ENCODE measurements at regions not wholly inside any gene's neighbourhood (a gene's known extent, or its start where the extent isn't known, plus 50 kb on each side); places are given as distances from the start of the nearest gene placed in this dataset.

DNA sequence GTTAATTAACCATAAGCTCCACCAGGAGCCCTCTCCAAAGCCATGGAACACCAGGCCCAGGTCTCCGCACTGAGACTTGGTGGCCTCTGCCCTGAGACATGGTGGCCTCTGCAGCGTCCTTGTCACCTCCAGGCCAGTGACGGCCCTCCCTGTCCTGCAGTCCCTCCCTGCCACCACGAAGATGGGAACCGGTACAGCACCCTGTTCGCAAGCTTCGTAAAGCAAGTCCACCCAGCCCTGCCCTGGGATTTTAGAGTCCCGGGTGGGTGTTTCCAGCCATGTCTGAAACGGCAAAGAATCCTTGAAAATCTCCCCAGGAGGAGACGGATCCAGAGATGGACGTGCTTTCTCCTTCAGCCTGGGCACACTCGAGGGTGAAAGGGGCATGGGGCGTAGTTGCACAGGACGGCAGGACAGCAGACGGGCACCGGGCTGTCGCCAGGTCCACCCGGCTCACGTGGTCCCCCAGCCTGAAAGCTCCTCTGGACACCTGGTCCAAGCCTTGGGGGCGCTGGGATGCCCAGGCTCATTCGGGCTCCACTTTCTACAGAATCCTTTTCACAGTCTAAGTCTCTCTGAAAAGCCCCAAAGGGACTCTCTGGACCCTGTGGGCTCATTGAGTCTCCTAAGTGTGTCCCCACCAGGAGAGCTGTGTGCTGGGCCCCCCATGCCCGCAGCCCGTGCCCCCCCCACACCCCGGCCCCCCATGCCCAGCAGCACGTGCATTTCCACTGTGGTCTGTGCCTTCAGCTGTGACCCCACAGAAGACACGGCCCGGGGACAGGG lies 456.2 kb downstream of the BRD1 start:
- no peak overlapping the region for H3K9ac ChIP-seq (ENCODE audit: low read length)
- DNase-seq: no peak
- POLR2A ChIA-PET (ENCODE audit: unreplicated experiment): no interaction called here
- intact Hi-C loops (cut with micrococcal nuclease): no loop called here
- no peaks in the 10 kb centered on the region for H4K20me1 ChIP-seq (ENCODE audit: low read length)
- no peaks in the 10 kb centered on the region for H3F3A ChIP-seq (ENCODE audit: low read length, unreplicated experiment)
- BruUV-seq (replicated peaks): no TSS peak
- H3K36me3 ChIP-seq (ENCODE audit: low read depth, low read length): no peaks in the 10 kb centered on the region
- TF ChIP-seq EZH2phosphoT487 (IDR thresholded peaks at IDR 0.05; ENCODE audit: borderline replicate concordance, low read length) (no peak), EZH2 (IDR thresholded peaks at IDR 0.05; ENCODE audit: low read length, unreplicated experiment) (no peak)
- TF ChIP-seq, protein P1, sequence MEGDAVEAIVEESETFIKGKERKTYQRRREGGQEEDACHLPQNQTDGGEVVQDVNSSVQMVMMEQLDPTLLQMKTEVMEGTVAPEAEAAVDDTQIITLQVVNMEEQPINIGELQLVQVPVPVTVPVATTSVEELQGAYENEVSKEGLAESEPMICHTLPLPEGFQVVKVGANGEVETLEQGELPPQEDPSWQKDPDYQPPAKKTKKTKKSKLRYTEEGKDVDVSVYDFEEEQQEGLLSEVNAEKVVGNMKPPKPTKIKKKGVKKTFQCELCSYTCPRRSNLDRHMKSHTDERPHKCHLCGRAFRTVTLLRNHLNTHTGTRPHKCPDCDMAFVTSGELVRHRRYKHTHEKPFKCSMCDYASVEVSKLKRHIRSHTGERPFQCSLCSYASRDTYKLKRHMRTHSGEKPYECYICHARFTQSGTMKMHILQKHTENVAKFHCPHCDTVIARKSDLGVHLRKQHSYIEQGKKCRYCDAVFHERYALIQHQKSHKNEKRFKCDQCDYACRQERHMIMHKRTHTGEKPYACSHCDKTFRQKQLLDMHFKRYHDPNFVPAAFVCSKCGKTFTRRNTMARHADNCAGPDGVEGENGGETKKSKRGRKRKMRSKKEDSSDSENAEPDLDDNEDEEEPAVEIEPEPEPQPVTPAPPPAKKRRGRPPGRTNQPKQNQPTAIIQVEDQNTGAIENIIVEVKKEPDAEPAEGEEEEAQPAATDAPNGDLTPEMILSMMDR (conservative IDR thresholded peaks at IDR 0.05; ENCODE audit: low read depth, low read length): no peak
- 0 out of 2 replicates have a peak, but pooled peaks cover 5% of the 10 kb centered on the region for H3K27me3 ChIP-seq (ENCODE audit: low read length)
- CTCF ChIA-PET: no interaction called here
- no peak overlapping the region for H2AFZ ChIP-seq (ENCODE audit: low read length)
- ATAC-seq: no peak
- no peaks in the 10 kb centered on the region for H3K79me2 ChIP-seq (ENCODE audit: low read length)
- no peak overlapping the region for H3K4me3 ChIP-seq (ENCODE audit: low read length)
- no peaks in the 10 kb centered on the region for H3K9me3 ChIP-seq (ENCODE audit: low read length)
- no peaks in the 10 kb centered on the region for H3K4me1 ChIP-seq (ENCODE audit: insufficient read depth, low read length)
- no peak overlapping the region for H3K4me2 ChIP-seq (ENCODE audit: low read length)
- no peak overlapping the region for H3K27ac ChIP-seq (ENCODE audit: low read length)
- no peaks in the 10 kb centered on the region for H3K9me2 ChIP-seq (replicated peaks; ENCODE audit: low read length)

DNA sequence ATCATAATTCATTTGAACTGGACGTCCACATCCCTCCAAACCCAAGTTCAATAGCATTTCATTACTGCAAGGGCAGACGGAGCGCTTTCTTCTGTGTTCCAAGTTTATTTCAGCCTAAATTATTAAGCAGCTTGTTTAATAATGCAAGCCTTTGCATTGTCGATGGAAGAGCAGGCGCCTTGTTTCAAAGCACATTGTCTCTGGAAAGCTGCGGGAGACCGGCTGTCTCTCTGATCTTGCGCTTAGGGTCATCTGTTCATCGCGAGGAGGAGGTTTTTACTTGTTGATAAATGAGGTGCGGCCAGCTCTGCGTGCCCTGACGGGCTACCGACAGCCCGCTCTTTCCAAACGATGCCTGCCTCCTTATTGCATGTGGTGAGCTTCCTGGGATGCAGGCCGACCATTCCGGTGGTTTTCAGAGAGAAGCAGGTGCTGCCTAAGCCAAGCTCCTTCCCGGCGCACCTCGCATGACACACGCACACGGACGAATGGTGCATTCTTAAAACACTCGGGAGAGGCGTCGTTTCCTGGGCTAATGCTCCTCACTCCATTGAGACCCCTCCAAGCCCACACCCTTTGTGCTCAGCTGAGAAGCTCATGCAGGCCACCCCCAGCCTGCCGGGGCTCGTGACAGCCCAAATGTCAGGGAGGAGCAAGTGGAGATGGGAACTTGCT lies 456.9 kb downstream of the BRD1 start:
- POLR2A ChIA-PET (ENCODE audit: unreplicated experiment): no interaction called here
- no TSS peak for BruUV-seq (replicated peaks)
- CTCF ChIA-PET: no interaction called here
- no peaks in the 10 kb centered on the region for H3K36me3 ChIP-seq (ENCODE audit: low read depth, low read length)
- TF ChIP-seq EZH2 (IDR thresholded peaks at IDR 0.05; ENCODE audit: low read length, unreplicated experiment): no peak
- TF ChIP-seq, protein P1 (conservative IDR thresholded peaks at IDR 0.05; ENCODE audit: low read depth, low read length): no peak
- no peak for TF ChIP-seq EZH2phosphoT487 (IDR thresholded peaks at IDR 0.05; ENCODE audit: borderline replicate concordance, low read length)
- H3K9me3 ChIP-seq (ENCODE audit: low read length): no peaks in the 10 kb centered on the region
- ATAC-seq: no peak
- H2AFZ ChIP-seq (ENCODE audit: low read length): no peak overlapping the region
- no peaks in the 10 kb centered on the region for H3K9me2 ChIP-seq (replicated peaks; ENCODE audit: low read length)
- no peak overlapping the region for H3K4me3 ChIP-seq (ENCODE audit: low read length)
- 0 out of 2 replicates have a peak, but pooled peaks cover 5% of the 10 kb centered on the region for H3K27me3 ChIP-seq (ENCODE audit: low read length)
- intact Hi-C loops (cut with micrococcal nuclease): no loop called here
- no peak for DNase-seq
- H4K20me1 ChIP-seq (ENCODE audit: low read length): no peaks in the 10 kb centered on the region
- no peak overlapping the region for H3K9ac ChIP-seq (ENCODE audit: low read length)
- H3K4me1 ChIP-seq (ENCODE audit: insufficient read depth, low read length): no peaks in the 10 kb centered on the region
- no peaks in the 10 kb centered on the region for H3K79me2 ChIP-seq (ENCODE audit: low read length)
- no peaks in the 10 kb centered on the region for H3F3A ChIP-seq (ENCODE audit: low read length, unreplicated experiment)
- H3K27ac ChIP-seq (ENCODE audit: low read length): no peak overlapping the region
- no peak overlapping the region for H3K4me2 ChIP-seq (ENCODE audit: low read length)

All from PC-3 (cell line).